GM19324 (cell line): ENCODE measurements at regions not wholly inside any gene's neighbourhood (a gene's known extent, or its start where the extent isn't known, plus 50 kb on each side); places are given as distances from the start of the nearest gene placed in this dataset.
"Not testable (repeated sequence)": the region's sequence is repeated elsewhere in the genome, so short reads cannot be mapped to it uniquely, and the experiment has no call there.

Source experiments
- ATAC-seq: cut with Tn5 transposase; IDR thresholded peaks from one replicate; pipeline ENCODE4 v1.9.1; 2021; ENCODE audit warnings: mild to moderate bottlenecking, moderate library complexity; ENCODE audit not compliant: unreplicated experiment, low FRiP score

DNA sequence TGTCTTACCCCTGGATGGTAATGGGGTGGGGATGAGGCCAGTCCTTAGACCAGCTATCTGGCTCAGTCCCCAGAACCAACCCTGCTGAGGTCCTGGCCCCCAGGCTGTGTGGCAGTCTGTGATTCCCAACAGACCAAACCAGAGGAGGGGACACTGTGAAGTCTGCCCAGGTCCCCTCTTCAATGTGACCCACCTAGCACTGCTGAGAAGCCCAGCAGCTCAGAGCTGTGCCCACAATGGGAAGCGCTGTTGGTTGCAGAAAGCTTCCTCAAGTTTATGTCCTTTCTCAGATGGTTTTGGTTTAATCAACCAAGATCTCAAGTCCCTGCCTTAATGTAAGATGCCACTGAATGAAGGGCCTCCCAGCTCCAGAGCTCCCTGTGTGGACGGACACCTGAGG, 114.7 kb upstream of the IGLL5 start:
- ATAC-seq: no peak

- ATAC-seq: no peak
Observed at GRCh38 chr22:22773427-22773826, 114.2 kb upstream of the IGLL5 start.

- ATAC-seq: no peak
Observed at GRCh38 chr22:22773979-22774604, 113.5 kb upstream of the IGLL5 start.

DNA sequence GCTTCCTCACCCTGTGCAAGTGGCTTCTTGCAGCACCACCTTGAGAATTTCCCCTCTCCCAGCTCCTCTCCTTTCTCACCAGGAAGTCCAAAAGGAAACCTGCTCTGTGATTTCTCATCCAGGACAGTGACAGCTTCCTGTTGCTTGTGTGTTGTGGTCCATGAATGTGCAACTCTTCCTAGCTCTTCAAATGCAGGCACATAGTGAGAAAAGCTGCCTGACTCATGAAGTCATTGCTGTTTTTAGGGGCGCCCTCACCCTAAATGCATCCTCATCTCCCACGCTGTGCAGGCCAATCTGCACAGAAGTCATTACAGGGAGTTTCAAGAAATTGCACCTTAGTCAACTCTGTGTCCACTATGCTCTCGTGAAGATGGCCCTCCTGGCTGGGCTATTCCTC, 112.9 kb upstream of the IGLL5 start:
- not testable (repeated sequence) for ATAC-seq

DNA sequence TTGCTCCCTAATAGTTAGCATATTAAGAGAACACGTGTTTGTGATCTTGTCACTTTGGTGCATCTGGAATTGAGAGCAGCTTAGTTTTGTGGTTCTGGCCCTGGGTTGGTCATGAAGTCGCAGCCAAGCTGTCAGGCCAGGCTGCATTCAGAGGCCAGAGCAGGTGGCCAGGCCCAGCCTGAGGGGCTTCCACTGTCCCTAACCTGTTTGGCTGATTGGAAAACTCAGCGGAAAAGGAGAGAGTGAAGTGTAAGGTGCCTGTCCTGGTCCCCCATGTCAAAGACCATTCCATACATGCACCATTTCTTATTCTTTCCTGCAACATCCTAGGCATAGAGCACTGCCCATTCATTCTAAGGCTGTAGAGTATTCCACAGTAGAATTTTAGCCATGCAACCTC, 111.5 kb upstream of the IGLL5 start:
- ATAC-seq: no peak

GRCh38 chr22:22779213-22779612, 108.4 kb upstream of the IGLL5 start:
- no peak for ATAC-seq

- ATAC-seq: no peak
Observed at GRCh38 chr22:22783575-22783974, 104.0 kb upstream of the IGLL5 start.

DNA sequence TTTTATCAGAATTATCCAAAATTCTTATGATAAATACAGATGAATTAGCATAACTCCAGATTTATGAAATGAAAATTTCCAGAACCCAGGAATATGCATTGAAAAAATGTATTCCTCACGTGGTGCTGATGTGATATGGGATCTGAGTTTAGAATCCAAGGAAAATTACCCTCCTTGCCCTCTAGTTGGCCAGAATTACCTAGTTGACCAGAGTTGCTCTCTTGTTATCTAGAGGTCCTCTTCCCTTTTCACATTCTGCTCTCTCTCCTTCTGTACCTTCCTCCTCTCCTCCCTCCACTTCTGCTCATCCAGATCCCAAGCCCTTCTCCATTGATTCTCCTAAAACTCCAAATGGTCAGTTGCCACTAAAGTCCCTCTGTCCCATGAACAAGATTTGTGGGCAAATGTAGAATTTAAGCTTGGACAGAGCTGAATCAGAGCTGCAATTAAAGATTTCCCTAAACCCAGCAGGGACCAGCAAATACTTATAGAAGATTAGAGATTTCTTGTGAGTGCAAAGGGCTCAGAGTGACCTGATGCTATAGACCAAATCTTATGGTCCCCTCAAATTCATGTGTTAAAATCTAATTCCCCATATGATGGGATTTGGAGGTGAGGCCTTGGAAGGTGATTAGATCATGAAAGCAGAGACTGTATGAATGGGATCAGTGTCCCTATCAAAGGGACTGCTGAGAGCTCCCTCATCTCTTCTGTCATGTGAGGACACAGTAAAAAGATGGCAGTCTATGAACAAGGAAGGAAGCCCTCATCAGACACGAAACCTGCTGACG, 103.2 kb upstream of the IGLL5 start:
- no peak for ATAC-seq

DNA sequence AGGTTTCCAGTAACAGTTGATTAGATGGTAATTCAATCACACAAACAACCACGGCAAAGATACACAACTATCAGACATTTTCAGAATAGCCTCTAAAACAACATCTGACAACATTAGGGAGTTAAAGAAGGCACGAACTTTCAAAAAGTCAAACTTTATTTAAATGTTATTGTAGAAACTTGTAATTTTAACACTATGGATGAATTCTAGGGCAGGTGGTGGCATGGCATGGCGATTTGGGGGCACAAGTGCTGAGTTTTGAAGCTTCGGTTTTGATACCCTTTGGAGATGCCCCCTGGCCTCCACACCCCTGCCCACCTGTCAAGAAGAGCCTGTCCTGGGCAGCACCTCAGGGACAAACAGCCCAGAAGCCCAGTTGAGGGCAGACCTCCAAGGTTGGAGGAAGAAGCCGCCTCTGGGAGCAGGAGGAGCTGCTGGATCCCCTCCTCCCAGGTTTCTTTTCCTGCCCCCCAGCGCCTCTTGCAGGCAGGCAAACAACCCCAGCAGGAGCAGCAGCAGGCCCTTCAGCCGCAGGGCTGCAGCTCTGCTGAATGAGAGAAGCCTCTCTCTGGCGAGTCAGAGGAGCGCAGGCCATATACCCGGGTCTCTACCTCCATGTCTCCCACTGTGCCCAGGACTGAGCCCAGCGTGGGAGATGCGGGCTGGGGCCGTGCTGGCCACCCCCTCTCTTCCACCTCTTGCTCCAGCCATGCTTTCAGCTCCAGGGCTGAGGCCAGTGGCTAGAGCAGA, 102.1 kb upstream of the IGLL5 start:
- ATAC-seq: no peak

DNA sequence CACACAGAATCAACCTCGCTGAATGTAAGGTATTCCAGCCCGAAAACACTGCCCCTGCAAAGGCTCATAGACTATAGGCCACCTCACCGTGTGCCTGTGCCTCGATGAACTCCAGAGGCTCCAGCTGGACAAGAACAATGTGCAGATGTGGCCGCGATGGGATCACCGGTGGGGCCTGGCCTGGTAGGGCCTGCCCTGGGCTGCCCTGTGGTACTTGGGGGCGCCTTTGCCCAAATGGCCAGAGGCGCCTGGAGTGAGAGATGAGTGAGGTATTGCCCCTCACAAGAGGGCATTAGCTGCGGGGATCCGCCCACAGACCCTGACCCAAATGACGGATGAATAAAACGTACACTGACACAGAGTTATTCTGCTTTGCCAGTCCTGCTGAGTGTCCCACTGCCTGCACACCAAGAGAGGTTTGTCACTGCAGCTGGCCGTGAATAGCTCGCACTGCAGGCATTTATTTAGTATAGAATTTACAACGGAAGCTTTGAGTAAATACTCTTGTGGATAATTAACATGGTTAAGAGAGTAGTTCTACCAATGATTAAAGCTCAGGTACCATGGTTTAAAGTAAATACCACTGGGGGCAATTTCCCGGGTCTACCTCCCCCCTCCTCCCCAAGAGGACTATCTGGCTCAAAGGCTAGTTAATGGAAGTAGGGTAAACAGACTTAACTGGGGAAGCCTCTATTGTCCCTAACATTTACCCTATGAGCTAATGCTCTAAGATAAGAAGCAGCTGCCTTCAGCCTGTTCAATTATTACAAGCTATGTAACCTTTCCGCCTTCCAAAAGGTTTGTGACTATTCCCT, 101.1 kb upstream of the IGLL5 start:
- no peak for ATAC-seq

GRCh38 chr22:22787151-22787550, 100.5 kb upstream of the IGLL5 start:
- ATAC-seq: no peak

DNA sequence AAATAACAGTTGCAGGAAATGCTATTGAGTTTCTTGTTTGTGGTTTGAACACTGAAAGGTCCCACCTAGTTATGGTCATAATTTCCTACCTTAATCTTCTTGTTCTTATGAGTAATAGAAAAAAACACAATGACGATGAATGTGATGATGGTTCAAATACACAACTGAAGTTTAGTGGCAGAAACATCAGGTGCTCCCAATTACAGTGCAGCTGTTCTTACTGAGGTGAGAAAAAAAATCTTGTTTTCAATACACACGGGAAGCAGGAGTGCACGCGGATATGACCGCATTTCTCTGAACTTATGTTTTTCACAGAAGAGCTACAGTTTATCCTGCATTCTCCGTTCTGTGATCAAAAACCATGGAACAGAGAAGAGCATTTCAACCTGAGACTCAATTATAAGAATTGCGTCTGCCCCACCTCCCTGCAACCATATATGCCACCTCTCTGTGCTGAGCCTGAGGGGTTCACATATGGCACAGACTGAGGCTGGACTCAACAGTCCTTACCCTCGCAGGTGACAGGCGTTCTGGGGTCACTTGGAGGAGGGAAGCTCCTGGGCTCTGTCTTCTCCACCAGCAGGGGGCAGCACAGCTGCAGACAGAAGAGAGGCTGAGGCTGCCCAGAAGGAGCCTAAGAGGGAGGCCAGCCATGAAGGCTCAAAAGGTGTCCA, 99.7 kb upstream of the IGLL5 start:
- ATAC-seq: no peak

- no peak for ATAC-seq
Observed at GRCh38 chr22:22788460-22789037, 99.1 kb upstream of the IGLL5 start.

DNA sequence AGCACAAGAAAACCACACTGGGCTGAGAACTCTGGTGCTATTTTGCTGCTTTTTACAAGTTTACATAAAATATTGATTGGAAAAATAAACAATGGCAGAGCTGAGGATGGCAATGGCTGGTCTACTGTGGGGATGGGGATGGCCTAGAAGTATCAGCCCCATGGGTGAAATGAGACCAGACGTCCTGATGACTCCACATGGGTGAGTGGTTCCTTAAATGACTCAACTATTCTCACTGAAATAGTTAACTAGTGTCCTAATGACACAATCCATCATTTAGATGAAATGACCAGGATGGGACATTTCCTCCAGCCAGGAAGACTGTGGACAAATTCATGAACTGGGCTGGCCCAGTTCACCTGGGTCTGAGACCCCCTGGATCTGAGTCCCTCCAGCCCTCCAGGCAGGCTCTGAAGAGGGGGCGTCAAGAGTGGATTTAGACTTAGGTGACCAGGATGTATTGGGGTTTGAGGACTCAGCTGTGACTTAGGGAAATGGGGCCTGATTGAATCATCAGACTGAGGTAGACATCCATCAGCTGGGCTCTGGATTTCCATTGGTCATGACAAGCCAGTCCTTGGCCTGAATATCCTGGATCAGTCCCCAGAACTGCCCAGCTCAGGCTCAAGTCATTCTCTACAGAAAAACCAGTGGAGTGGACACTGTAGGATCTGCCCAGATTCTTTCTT, 98.2 kb upstream of the IGLL5 start:
- ATAC-seq: no peak

DNA sequence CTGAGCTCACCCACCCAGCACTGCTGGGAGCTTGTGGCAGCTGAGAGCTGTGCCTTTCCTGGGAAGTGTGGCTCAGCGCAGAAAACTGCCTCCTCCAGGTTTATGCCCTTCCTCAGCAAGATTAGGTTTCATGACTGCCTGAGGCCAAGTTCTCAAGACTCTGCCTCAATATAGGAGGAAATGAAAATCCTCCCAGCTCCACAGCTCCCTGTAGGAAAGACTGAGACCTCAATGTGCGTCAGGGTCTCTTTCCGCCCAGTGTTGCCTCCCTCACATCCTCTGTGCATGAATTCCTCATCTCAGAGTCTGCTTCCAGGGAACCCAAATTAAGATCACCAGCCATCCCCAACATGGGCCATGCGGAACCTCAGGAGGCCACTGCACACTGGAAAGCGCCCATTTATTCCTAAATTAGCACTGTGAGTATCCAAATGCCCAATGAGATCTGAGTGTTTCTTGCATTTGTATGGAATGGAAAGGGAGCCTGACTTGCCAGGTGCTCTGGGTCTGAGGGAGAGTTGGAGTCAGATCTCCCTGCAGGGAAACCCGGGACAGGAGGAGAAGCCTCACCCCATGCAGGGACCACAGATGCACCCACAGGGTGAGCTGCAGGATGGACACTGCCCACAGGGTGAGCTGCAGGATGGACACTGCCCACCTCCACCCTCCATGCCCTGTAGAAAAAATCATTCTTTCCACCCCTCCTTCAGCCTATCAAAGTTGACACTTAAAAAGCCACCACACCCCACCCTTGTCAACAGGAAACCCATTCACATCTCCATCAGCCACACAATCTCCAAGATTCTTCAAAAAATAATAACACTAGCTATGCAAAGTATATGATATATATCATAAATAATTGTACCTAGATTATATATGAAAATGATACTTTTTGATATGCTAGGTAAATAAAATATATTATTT, 97.4 kb upstream of the IGLL5 start:
- ATAC-seq: no peak

DNA sequence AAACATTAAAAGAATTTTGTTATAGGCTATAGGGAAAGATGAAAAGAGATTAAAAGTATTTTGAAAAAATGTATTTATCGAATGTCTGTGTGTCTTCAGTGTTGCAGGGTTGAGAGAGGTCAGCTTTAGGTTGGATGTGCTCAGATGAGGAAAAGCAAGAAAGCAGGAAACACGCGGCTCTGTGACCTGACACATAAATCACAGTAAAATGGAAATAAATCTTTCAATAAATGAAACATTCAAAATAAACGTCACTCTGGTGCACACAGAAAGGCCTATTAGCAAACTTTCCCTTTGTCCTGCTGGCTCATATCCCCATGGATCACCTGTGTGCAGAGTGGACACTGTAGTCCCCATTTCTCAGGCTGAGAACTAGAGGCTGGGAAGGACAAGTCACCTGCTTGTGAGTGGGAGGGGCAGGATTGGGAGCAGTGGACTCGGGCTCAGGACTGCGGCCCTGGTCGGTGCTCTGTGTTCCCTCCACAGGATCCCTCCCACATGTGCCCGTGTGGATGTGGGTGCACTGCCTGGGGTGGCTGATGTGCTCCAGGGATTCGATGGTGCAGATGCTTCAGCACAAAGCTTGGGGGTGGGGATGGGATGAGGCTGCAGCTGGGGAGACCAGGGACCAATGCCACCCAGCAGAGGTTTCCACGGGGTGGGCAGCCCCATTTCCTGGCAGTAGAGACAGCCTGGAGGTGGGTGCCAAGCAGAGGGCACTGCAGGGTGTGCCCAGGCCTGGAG, 96.0 kb upstream of the IGLL5 start:
- ATAC-seq: no peak

DNA sequence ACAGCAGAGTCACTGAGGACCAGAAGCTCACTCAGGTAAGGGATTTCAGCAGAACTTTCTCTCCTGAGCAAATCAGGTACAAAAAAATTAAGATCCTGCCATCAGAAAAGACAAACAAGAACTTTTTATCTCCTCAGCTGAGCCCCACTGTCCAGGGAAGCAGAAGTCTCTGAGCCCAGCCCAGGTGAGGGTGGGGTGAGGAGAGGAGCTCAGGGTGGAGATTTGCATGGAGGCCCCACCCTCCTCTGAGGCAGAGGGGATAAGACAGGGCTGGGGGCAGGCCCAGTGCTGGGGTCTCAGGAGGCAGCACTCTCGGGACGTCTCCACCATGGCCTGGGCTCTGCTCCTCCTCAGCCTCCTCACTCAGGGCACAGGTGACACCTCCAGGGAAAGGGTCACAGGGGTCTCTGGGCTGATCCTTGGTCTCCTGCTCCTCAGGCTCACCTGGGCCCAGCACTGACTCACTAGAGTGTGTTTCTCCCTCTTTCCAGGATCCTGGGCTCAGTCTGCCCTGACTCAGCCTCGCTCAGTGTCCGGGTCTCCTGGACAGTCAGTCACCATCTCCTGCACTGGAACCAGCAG, 95.3 kb upstream of the IGLL5 start:
- not testable (repeated sequence) for ATAC-seq
